B cell (primary cell): ENCODE measurements at regions not wholly inside any gene's neighbourhood (a gene's known extent, or its start where the extent isn't known, plus 50 kb on each side); places are given as distances from the start of the nearest gene placed in this dataset.
"Not testable (repeated sequence)": the region's sequence is repeated elsewhere in the genome, so short reads cannot be mapped to it uniquely, and the experiment has no call there.

ENCODE experiments used
- CTCF ChIP-seq: fragments of 200-600 bp; IDR thresholded peaks from one replicate; pipeline ENCODE4 v1.8.0; 2022; ENCODE audit warnings: antibody characterized with exemption, mild to moderate bottlenecking
- EZH2 ChIP-seq: IDR thresholded peaks from 2 replicates; pipeline ENCODE4 v1.6.1; 2012; ENCODE audit warnings: borderline replicate concordance, low read depth, mild to moderate bottlenecking, moderate library complexity, low read length; ENCODE audit not compliant: insufficient read depth, poor library complexity, severe bottlenecking

DNA sequence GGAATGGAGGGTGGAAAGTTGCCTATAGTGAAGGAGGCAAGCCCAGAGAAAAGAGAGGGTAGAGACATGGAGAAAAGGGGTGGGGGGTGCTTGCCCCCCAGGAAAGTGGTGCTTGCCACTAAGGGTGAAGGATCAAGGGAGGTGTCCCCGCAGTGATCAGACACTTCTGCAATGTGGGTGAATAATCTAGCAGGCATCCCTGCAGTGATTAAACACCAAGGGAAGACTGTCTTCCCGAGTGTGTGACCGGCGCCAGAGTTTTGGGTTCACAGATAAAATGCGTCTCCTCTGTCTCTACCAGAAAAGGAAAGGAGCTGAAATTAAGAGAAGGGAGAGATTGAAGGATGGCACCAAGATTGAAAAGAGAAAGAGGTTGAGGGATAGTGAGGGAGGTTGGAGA is 1076.9 kb downstream of the DNAJB9 start:
- TF ChIP-seq CTCF, EZH2: not testable (repeated sequence)
